WTC11 (cell line): ENCODE measurements at regions not wholly inside any gene's neighbourhood (a gene's known extent, or its start where the extent isn't known, plus 50 kb on each side); places are given as distances from the start of the nearest gene placed in this dataset.
A peak's percentile ranks its signal among the peaks of the same experiment; 100 is the strongest.

Source experiments
- ATAC-seq: fragments of 200-7000 bp; cut with Tn5 transposase; 2 replicates; pipeline ENCODE4 v1.10.0; 2021; ENCODE audit warnings: mild to moderate bottlenecking, moderate library complexity
- CTCF ChIA-PET: fragments of 300-600 bp; sonication (Branson Sonifier 250); formaldehyde crosslinking; loops from one replicate; lab custom pipeline; 2021; ENCODE audit warnings: antibody characterized with exemption; lab: Charles Lee
- POLR2A ChIA-PET: fragments of 350-600 bp; sonication (Branson Sonifier 250); formaldehyde crosslinking; loops from one replicate; lab custom pipeline; 2021; ENCODE audit warnings: antibody characterized with exemption; lab: Charles Lee
- DNase-seq: peaks from one replicate; pipeline ENCODE4 v3.0.0; 2021; ENCODE audit warnings: low spot score
- H3K27ac Mint-ChIP-seq: 2 replicates; pipeline ENCODE4 v1.8.0; 2021; ENCODE audit warnings: mixed read lengths
- H3K27me3 Mint-ChIP-seq: 2 replicates; pipeline ENCODE4 v1.8.0; 2021; ENCODE audit warnings: low read depth, mild to moderate bottlenecking, moderate library complexity, mixed read lengths
- H3K36me3 Mint-ChIP-seq: 2 replicates; pipeline ENCODE4 v1.8.0; 2021; ENCODE audit warnings: mixed read lengths
- H3K4me1 Mint-ChIP-seq: 2 replicates; pipeline ENCODE4 v1.8.0; 2022; ENCODE audit warnings: mixed read lengths
- H3K4me3 Mint-ChIP-seq: 2 replicates; pipeline ENCODE4 v1.8.0; 2021; ENCODE audit warnings: mild to moderate bottlenecking, moderate library complexity, mixed read lengths
- H3K9me3 Mint-ChIP-seq: 2 replicates; pipeline ENCODE4 v1.8.0; 2021; ENCODE audit warnings: mixed read lengths
- CREB1 ChIP-seq: sonication (generic); formaldehyde crosslinking; IDR thresholded peaks from 2 replicates; pipeline ENCODE4 v1.8.0; 2023; ENCODE audit warnings: mild to moderate bottlenecking, missing genetic modification reagents
- GTF2I ChIP-seq: fragments of 250-450 bp; sonication (Bioruptor Pico); conservative IDR thresholded peaks from 2 replicates; pipeline ENCODE4 v1.4.0; 2021; ENCODE audit warnings: mild to moderate bottlenecking
- IRF2 ChIP-seq: sonication (generic); formaldehyde crosslinking; IDR thresholded peaks from 2 replicates; pipeline ENCODE4 v1.8.0; 2022; ENCODE audit warnings: low read depth, missing genetic modification reagents, borderline replicate concordance
- NFE2L1 ChIP-seq: sonication (generic); formaldehyde crosslinking; IDR thresholded peaks from 2 replicates; pipeline ENCODE4 v1.8.1; 2023; ENCODE audit warnings: missing genetic modification reagents
- NR1H2 ChIP-seq: sonication (generic); formaldehyde crosslinking; IDR thresholded peaks from 2 replicates; pipeline ENCODE4 v1.9.0; 2021; ENCODE audit warnings: mild to moderate bottlenecking, moderate library complexity, missing genetic modification reagents
- NR2C2 ChIP-seq: sonication (generic); formaldehyde crosslinking; IDR thresholded peaks from 2 replicates; pipeline ENCODE4 v1.8.0; 2022; ENCODE audit warnings: mild to moderate bottlenecking, missing genetic modification reagents
- TEAD4 ChIP-seq: sonication (generic); formaldehyde crosslinking; IDR thresholded peaks from 2 replicates; pipeline ENCODE4 v1.8.0; 2022; ENCODE audit warnings: mild to moderate bottlenecking, missing genetic modification reagents
- ZNF232 ChIP-seq: sonication (generic); formaldehyde crosslinking; IDR thresholded peaks from 2 replicates; pipeline ENCODE4 v1.8.0; 2022; ENCODE audit warnings: mild to moderate bottlenecking, missing genetic modification reagents
- ZNF416 ChIP-seq: fragments of 250-450 bp; sonication (Bioruptor Pico); IDR thresholded peaks from 2 replicates; pipeline ENCODE4 v1.9.0; 2021; ENCODE audit warnings: mild to moderate bottlenecking, inconsistent platforms
- TF ChIP-seq, protein P1 (sequence below): sonication (generic); formaldehyde crosslinking; IDR thresholded peaks from 2 replicates; pipeline ENCODE4 v1.8.0; 2022; ENCODE audit warnings: missing genetic modification reagents
- TF ChIP-seq, protein P2 (sequence below): sonication (generic); formaldehyde crosslinking; IDR thresholded peaks from 2 replicates; pipeline ENCODE4 v1.8.1; 2022; ENCODE audit warnings: missing genetic modification reagents, borderline replicate concordance
- TF ChIP-seq, protein P3 (sequence below): fragments of 250-450 bp; sonication (Bioruptor Pico); conservative IDR thresholded peaks from 2 replicates; pipeline ENCODE4 v1.9.0; 2021; ENCODE audit warnings: mild to moderate bottlenecking

DNA sequence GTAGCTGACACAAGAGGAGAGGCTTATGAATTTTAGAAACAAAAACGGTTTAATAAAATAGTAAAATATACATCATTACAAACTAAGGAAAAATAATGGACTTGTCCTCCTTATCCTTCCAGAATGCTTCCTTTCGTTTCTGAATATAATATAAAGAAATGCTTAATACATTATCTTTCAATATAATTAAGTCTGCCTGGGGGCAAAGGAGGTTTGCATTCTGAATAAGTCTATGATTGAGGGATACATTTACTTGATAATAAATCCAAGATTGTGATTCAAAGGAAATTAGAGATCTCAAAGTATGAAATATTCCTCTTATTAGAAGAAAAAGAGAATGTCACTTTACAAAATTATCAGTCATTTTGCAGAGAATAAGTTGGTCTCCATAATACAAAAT is 386.5 kb downstream of the SPATA31D1 start:
- Mint-ChIP-seq H3K36me3 (no peaks in the 10 kb centered on the region), H3K27ac (no peak overlapping the region)
- TF ChIP-seq, protein P1, sequence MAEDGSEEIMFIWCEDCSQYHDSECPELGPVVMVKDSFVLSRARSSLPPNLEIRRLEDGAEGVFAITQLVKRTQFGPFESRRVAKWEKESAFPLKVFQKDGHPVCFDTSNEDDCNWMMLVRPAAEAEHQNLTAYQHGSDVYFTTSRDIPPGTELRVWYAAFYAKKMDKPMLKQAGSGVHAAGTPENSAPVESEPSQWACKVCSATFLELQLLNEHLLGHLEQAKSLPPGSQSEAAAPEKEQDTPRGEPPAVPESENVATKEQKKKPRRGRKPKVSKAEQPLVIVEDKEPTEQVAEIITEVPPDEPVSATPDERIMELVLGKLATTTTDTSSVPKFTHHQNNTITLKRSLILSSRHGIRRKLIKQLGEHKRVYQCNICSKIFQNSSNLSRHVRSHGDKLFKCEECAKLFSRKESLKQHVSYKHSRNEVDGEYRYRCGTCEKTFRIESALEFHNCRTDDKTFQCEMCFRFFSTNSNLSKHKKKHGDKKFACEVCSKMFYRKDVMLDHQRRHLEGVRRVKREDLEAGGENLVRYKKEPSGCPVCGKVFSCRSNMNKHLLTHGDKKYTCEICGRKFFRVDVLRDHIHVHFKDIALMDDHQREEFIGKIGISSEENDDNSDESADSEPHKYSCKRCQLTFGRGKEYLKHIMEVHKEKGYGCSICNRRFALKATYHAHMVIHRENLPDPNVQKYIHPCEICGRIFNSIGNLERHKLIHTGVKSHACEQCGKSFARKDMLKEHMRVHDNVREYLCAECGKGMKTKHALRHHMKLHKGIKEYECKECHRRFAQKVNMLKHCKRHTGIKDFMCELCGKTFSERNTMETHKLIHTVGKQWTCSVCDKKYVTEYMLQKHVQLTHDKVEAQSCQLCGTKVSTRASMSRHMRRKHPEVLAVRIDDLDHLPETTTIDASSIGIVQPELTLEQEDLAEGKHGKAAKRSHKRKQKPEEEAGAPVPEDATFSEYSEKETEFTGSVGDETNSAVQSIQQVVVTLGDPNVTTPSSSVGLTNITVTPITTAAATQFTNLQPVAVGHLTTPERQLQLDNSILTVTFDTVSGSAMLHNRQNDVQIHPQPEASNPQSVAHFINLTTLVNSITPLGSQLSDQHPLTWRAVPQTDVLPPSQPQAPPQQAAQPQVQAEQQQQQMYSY = no peak
- TF ChIP-seq CREB1 = no peak
- TF ChIP-seq ZNF232 (CRISPR knock-in tag) = no peak
- no peak for TF ChIP-seq GTF2I (CRISPR knock-in tag)
- TF ChIP-seq TEAD4 (CRISPR knock-in tag) = no peak
- TF ChIP-seq, all 79 proteins: peak for 0
- ATAC-seq (no peak), DNase-seq (no peak)
- Mint-ChIP-seq H3K4me3 (no peak overlapping the region), H3K4me1 (no peaks in the 10 kb centered on the region), H3K27me3 (no peaks in the 10 kb centered on the region), H3K9me3 (0 out of 2 replicates have a peak, but pooled peaks cover 1% of the 10 kb centered on the region)
- CTCF ChIA-PET = no interaction called here
- POLR2A ChIA-PET = no interaction called here

DNA sequence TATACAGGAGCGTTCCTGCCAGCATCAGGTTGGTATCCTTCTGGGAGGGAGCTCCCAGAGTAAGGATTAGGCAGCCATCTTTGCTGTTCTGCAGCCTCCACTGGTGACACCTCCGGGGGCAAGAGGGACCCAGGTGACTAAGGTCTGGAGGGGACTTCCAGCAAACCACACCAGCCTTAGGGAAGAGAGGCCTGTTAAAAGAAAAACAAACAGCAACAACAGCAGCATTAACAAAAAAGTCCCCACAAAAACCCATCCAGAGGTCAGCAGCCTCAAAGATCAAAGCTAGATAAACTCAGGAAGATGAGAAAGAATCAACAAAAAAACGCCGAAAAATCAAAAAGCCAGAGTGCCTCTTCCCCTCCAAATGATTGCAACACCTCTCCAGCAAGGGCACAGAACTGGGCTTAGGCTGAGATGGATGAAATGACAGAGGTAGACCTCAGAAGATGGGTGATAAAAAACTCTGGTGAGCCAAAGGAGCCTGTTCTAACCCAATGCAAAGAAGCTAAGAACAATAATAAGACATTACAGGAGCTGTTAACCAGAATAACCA is 388.2 kb downstream of the SPATA31D1 start:
- Mint-ChIP-seq H3K4me3 (no peak overlapping the region), H3K4me1 (no peaks in the 10 kb centered on the region), H3K27me3 (no peaks in the 10 kb centered on the region), H3K27ac (no peak overlapping the region), H3K36me3 (no peaks in the 10 kb centered on the region), H3K9me3 (0 out of 2 replicates have a peak, but pooled peaks cover 3% of the 10 kb centered on the region)
- TF ChIP-seq NFE2L1 (CRISPR knock-in tag) (no peak), IRF2 (no peak), GTF2I (CRISPR knock-in tag) (no peak), ZNF416 (no peak), NR2C2 (CRISPR knock-in tag) (no peak)
- TF ChIP-seq, protein P2, sequence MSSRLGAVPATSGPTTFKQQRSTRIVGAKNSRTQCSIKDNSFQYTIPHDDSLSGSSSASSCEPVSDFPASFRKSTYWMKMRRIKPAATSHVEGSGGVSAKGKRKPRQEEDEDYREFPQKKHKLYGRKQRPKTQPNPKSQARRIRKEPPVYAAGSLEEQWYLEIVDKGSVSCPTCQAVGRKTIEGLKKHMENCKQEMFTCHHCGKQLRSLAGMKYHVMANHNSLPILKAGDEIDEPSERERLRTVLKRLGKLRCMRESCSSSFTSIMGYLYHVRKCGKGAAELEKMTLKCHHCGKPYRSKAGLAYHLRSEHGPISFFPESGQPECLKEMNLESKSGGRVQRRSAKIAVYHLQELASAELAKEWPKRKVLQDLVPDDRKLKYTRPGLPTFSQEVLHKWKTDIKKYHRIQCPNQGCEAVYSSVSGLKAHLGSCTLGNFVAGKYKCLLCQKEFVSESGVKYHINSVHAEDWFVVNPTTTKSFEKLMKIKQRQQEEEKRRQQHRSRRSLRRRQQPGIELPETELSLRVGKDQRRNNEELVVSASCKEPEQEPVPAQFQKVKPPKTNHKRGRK (CRISPR knock-in tag) = no peak
- ChIA-PET CTCF (no interaction called here), POLR2A (no interaction called here)
- DNase-seq (no peak), ATAC-seq (no peak)

DNA sequence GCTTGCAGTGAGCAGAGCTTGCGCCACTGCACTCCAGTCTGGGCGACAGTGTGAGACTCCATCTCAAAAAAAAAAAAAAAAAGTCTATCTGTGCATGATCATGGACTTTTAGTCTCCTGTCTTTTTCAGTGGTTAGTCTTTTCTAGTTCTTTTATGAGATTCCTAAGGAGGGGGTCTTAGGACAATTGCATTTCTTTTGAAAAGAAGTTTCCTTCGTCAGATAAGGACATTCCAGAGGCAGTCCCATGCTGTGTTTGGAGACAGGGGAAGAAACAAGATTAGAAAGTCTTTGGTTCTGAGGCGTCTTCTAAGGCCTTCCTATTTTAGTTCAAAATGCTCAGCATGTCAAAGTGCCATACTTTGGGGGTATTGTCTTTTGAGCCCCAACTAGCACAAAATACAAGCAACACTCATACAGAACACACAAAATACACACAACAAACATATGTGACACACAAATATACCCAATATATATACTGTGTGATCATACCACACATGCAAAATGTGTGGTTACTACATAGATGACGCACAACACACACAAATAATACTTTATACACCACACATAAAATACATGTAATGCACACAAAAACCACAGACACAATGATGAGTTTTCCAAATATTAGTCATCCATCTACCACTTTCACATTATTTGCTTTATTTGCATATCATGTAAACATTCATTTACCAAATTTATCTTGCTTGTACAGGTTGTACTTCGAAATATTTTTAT is 394.5 kb downstream of the SPATA31D1 start:
- Mint-ChIP-seq H3K9me3 (peaks cover 13% of the 10 kb centered on the region), H3K27me3 (no peaks in the 10 kb centered on the region), H3K4me1 (peaks cover 17% of the 10 kb centered on the region), H3K27ac (peak overlapping the region; percentile 40; the same call in 1 of the 2 replicates), H3K36me3 (peaks cover 2% of the 10 kb centered on the region; the same call in 1 of the 2 replicates), H3K4me3 (no peak overlapping the region)
- no peak for DNase-seq
- no peak for TF ChIP-seq NR1H2 (CRISPR knock-in tag)
- TF ChIP-seq, protein P3, sequence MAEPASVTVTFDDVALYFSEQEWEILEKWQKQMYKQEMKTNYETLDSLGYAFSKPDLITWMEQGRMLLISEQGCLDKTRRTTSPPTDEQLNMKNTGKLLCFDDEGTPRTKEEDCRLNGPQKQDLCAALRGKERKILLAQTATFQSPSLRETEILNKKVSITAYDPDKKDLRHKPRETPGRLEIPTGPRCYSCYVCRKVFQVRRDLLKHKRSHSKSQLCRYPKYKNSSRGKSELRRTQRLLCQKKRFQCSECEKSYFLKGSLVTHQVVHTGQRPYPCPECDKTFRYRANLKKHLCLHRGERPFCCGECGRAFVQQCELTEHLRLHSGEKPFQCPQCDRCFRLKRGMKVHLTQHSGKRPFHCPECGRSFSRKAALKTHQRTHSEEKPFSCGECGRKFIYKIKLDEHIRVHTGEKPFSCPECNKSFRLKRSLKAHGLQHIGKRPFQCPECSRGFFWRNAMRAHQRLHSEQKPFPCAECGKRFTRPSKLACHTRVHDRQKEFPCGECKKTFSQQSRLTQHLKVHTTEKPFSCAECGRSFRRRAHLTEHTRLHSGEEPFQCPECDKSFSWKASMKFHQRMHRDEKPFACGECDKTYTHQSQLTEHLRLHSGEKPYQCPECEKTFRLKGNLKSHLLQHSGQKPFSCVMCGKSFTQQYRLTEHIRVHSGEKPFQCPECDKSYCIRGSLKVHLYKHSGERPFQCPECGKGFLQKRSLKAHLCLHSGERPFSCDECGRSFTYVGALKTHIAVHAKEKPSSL = no peak
- ATAC-seq = peak; percentile 92
- ChIA-PET CTCF (no interaction called here), POLR2A (interaction anchor here (0.6 to 0.7 kb wide), 2 partner anchors 104 to 1743 kb away, joined by 3 to 5 read pairs; no protein-coding TSS in a partner anchor)
